Smooth muscle cell (in vitro differentiated cells): ENCODE measurements at regions not wholly inside any gene's neighbourhood (a gene's known extent, or its start where the extent isn't known, plus 50 kb on each side); places are given as distances from the start of the nearest gene placed in this dataset.

Experiments used
- DNase-seq: peaks from one replicate; lab custom pipeline; 2025; ENCODE audit not compliant: unreplicated experiment; lab: John Stamatoyannopoulos, UW
- H2AFZ ChIP-seq: fragments of 200-600 bp; sonication (generic); 2 replicates; pipeline ENCODE4 v1.6.0; 2016; ENCODE audit warnings: antibody characterized with exemption, low read depth, mild to moderate bottlenecking
- H3F3A ChIP-seq: fragments of 200-600 bp; sonication (generic); 2 replicates; pipeline ENCODE4 v1.6.0; 2017; ENCODE audit warnings: antibody characterized with exemption, low read depth
- H3K27ac ChIP-seq: fragments of 200-600 bp; sonication (generic); 2 replicates; pipeline ENCODE4 v1.5.1; 2016; ENCODE audit warnings: low read depth, mild to moderate bottlenecking
- H3K27me3 ChIP-seq: fragments of 200-600 bp; sonication (generic); 2 replicates; pipeline ENCODE4 v1.6.1; 2016; ENCODE audit warnings: low read depth, mild to moderate bottlenecking
- H3K36me3 ChIP-seq: fragments of 200-600 bp; sonication (generic); 2 replicates; pipeline ENCODE4 v1.5.1; 2016; ENCODE audit warnings: low read depth
- H3K4me1 ChIP-seq: fragments of 200-600 bp; sonication (generic); 2 replicates; pipeline ENCODE4 v1.5.1; 2016; ENCODE audit warnings: low read depth
- H3K4me2 ChIP-seq: fragments of 200-600 bp; sonication (generic); 2 replicates; pipeline ENCODE4 v1.6.0; 2016; ENCODE audit warnings: mild to moderate bottlenecking
- H3K4me3 ChIP-seq: fragments of 200-600 bp; sonication (generic); 2 replicates; pipeline ENCODE4 v1.5.1; 2016; ENCODE audit warnings: mild to moderate bottlenecking
- H3K79me2 ChIP-seq: fragments of 200-600 bp; sonication (generic); 2 replicates; pipeline ENCODE4 v1.6.0; 2016; ENCODE audit warnings: low read depth, mild to moderate bottlenecking
- H3K9ac ChIP-seq: fragments of 200-600 bp; sonication (generic); 2 replicates; pipeline ENCODE4 v1.6.0; 2016; ENCODE audit warnings: low read depth
- H3K9me3 ChIP-seq: fragments of 200-600 bp; sonication (generic); replicated peaks from 2 replicates; pipeline ENCODE4 v1.5.1; 2016; ENCODE audit warnings: low read depth
- H4K20me1 ChIP-seq: fragments of 200-600 bp; sonication (generic); 2 replicates; pipeline ENCODE4 v1.6.0; 2016; ENCODE audit warnings: low read depth
- WGBS: methylation state at CpG from one replicate; pipeline ENCODE4 v1.1.7; 2016; ENCODE audit warnings: low lambda C conversion rate; 5-methylcytosine and 5-hydroxymethylcytosine counted together
- TF ChIP-seq, protein P1 (sequence below): fragments of 200-600 bp; sonication (generic); IDR thresholded peaks from 2 replicates; pipeline ENCODE4 v1.5.1; 2017; ENCODE audit warnings: borderline replicate concordance, mild to moderate bottlenecking, antibody characterized with exemption; ENCODE audit not compliant: insufficient read depth, poor library complexity, severe bottlenecking

DNA sequence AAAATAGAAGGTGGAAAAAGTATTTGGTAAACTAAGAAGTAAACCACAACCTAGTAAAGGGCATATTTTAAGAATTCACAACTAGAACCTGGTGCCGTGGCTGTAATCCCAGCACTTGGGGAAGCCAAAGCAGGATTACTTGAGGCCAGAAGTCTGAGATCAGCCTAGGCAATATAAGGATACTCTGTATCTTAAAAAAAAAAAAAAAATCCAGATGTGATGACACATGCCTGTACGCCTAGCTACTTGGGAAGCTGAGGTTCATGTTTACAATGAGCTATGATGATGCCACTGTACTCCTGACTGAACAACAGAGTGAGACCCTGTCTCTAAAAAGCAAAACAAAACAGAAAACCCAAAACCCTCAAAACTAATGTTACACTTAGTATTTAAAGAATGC is 156.5 kb upstream of the XIST start:
- H3K9me3 ChIP-seq, result no peaks in the 10 kb centered on the region
- no peaks in the 10 kb centered on the region for H4K20me1 ChIP-seq
- H3K4me3 ChIP-seq, result no peak overlapping the region
- no peak overlapping the region for H3K9ac ChIP-seq
- H3K27me3 ChIP-seq, result no peaks in the 10 kb centered on the region
- peak overlapping the region; percentile 27 for H3K27ac ChIP-seq
- H3K4me2 ChIP-seq, result no peak overlapping the region
- H3F3A ChIP-seq, result peaks cover 13% of the 10 kb centered on the region
- 22% methylated on average over 2 of the region's 2 CpGs for WGBS
- no peak for DNase-seq
- H3K79me2 ChIP-seq, result no peaks in the 10 kb centered on the region
- TF ChIP-seq, protein P1, sequence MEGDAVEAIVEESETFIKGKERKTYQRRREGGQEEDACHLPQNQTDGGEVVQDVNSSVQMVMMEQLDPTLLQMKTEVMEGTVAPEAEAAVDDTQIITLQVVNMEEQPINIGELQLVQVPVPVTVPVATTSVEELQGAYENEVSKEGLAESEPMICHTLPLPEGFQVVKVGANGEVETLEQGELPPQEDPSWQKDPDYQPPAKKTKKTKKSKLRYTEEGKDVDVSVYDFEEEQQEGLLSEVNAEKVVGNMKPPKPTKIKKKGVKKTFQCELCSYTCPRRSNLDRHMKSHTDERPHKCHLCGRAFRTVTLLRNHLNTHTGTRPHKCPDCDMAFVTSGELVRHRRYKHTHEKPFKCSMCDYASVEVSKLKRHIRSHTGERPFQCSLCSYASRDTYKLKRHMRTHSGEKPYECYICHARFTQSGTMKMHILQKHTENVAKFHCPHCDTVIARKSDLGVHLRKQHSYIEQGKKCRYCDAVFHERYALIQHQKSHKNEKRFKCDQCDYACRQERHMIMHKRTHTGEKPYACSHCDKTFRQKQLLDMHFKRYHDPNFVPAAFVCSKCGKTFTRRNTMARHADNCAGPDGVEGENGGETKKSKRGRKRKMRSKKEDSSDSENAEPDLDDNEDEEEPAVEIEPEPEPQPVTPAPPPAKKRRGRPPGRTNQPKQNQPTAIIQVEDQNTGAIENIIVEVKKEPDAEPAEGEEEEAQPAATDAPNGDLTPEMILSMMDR, result no peak
- no peak overlapping the region for H2AFZ ChIP-seq
- no peaks in the 10 kb centered on the region for H3K4me1 ChIP-seq
- no peaks in the 10 kb centered on the region for H3K36me3 ChIP-seq

- no peaks in the 10 kb centered on the region for H3K4me1 ChIP-seq
- peaks cover 12% of the 10 kb centered on the region for H4K20me1 ChIP-seq
- TF ChIP-seq, protein P1, result no peak
- H3K9me3 ChIP-seq, result no peaks in the 10 kb centered on the region
- H3F3A ChIP-seq, result peaks cover 3% of the 10 kb centered on the region
- peaks cover 23% of the 10 kb centered on the region for H3K36me3 ChIP-seq
- no peaks in the 10 kb centered on the region for H3K27me3 ChIP-seq
- H3K27ac ChIP-seq, result no peak overlapping the region
- no peak for DNase-seq
- peaks cover 34% of the 10 kb centered on the region for H3K79me2 ChIP-seq
- 99% methylated on average over 6 of the region's 6 CpGs for WGBS
- H3K4me3 ChIP-seq, result no peak overlapping the region
- H2AFZ ChIP-seq, result no peak overlapping the region
- H3K4me2 ChIP-seq, result no peak overlapping the region
- H3K9ac ChIP-seq, result no peak overlapping the region
These were observed 139.5 kb upstream of the XIST start for GRCh38 chrX:73992019-73992418.

GRCh38 chrX:73987166-73987565 is 134.7 kb upstream of the XIST start:
- peaks cover 76% of the 10 kb centered on the region for H3K79me2 ChIP-seq
- no peaks in the 10 kb centered on the region for H3K4me1 ChIP-seq
- peaks cover 3% of the 10 kb centered on the region for H3F3A ChIP-seq
- H3K9ac ChIP-seq, result no peak overlapping the region
- H2AFZ ChIP-seq, result no peak overlapping the region
- no peak overlapping the region for H3K27ac ChIP-seq
- no peaks in the 10 kb centered on the region for H3K36me3 ChIP-seq
- H3K27me3 ChIP-seq, result no peaks in the 10 kb centered on the region
- H3K4me3 ChIP-seq, result no peak overlapping the region
- TF ChIP-seq, protein P1, result no peak
- no peak overlapping the region for H3K4me2 ChIP-seq
- H3K9me3 ChIP-seq, result no peaks in the 10 kb centered on the region
- H4K20me1 ChIP-seq, result peaks cover 31% of the 10 kb centered on the region
- DNase-seq, result no peak

DNA sequence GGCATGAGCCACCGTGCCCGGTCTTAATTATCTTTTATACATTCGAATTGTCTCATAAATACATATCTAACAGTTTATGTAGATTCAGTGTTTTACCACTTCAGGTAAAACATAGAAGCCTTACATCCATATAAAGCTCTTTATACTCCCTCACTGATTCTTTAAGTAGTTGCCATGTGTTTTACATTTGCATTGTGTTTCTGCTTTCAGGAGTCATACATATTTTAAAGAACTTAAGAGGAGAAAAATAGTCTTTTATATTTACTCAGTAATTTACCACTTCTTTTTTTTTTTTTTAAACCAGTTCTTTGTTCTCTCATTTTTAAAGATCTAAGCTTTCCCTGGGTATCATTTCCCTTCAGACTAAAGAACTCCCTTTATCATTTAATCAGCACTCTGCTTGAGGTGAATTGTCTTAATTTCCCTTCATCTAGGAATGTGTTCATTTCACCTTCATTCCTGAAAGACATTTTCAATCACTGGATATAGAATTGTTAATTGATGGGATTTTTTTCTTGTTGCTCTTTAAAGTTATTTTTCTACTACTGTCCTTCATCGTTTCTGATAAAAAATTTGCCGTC is 127.1 kb upstream of the XIST start:
- no peak overlapping the region for H3K4me3 ChIP-seq
- H2AFZ ChIP-seq, result no peak overlapping the region
- no peak overlapping the region for H3K9ac ChIP-seq
- H4K20me1 ChIP-seq, result peaks cover 69% of the 10 kb centered on the region
- no peak for DNase-seq
- H3K36me3 ChIP-seq, result no peaks in the 10 kb centered on the region
- peaks cover 7% of the 10 kb centered on the region for H3K4me1 ChIP-seq
- peaks cover 95% of the 10 kb centered on the region for H3K79me2 ChIP-seq
- 47% methylated on average over 5 of the region's 5 CpGs for WGBS
- H3K27me3 ChIP-seq, result no peaks in the 10 kb centered on the region
- TF ChIP-seq, protein P1, result no peak
- H3F3A ChIP-seq, result no peaks in the 10 kb centered on the region
- H3K27ac ChIP-seq, result no peak overlapping the region
- H3K9me3 ChIP-seq, result no peaks in the 10 kb centered on the region
- no peak overlapping the region for H3K4me2 ChIP-seq
